Fibroblast of lung (primary cell): ENCODE measurements at regions not wholly inside any gene's neighbourhood (a gene's known extent, or its start where the extent isn't known, plus 50 kb on each side); places are given as distances from the start of the nearest gene placed in this dataset.
A peak's percentile ranks its signal among the peaks of the same experiment; 100 is the strongest.
"Not testable (repeated sequence)": the region's sequence is repeated elsewhere in the genome, so short reads cannot be mapped to it uniquely, and the experiment has no call there.

Experiments used
- DNase-seq, 2 donors: peaks; one replicate each; pipeline versions ENCODE4 v3.0.0 to v3.0.0-alpha.2; 2010; ENCODE audit warnings: low read depth in 2 of 2
- H2AFZ ChIP-seq: 2 replicates; pipeline ENCODE4 v1.5.1; 2012; ENCODE audit warnings: low read length, control low read depth, inconsistent platforms
- H3K27ac ChIP-seq: 2 replicates; pipeline ENCODE4 v1.5.1; 2011; ENCODE audit warnings: low read length, control low read depth; ENCODE audit not compliant: insufficient read depth
- H3K27me3 ChIP-seq: 2 replicates; pipeline ENCODE4 v1.5.1; 2011; ENCODE audit warnings: mild to moderate bottlenecking, low read length; ENCODE audit not compliant: control insufficient read depth, insufficient read depth
- H3K36me3 ChIP-seq: 2 replicates; pipeline ENCODE4 v1.5.1; 2011; ENCODE audit warnings: low read length; ENCODE audit not compliant: control insufficient read depth, insufficient read depth
- H3K4me1 ChIP-seq: 2 replicates; pipeline ENCODE4 v1.5.1; 2011; ENCODE audit warnings: low read length; ENCODE audit not compliant: control insufficient read depth, insufficient read depth; ENCODE audit errors: extremely low read depth
- H3K4me2 ChIP-seq: 2 replicates; pipeline ENCODE4 v1.5.1; 2011; ENCODE audit warnings: low read length, control low read depth; ENCODE audit not compliant: insufficient read depth; ENCODE audit errors: extremely low read depth
- H3K4me3 ChIP-seq, 4 experiments: fragments of 200-600 bp in 1 of 4; sonication (generic) in 1 of 4; replicated peaks in 1 of 4; 2 replicates each; pipeline ENCODE4 v1.5.1; 2011 to 2016; ENCODE audit warnings: low read length in 4 of 4, low read depth in 3 of 4, mild to moderate bottlenecking in 3 of 4, control low read depth in 2 of 4, inconsistent platforms in 1 of 4, mixed read lengths in 1 of 4; ENCODE audit not compliant: insufficient read depth in 1 of 4; ENCODE audit errors: control extremely low read depth in 1 of 4
- H3K79me2 ChIP-seq: 2 replicates; pipeline ENCODE4 v1.5.1; 2012; ENCODE audit warnings: mild to moderate bottlenecking, low read length, inconsistent platforms; ENCODE audit not compliant: control insufficient read depth, insufficient read depth
- H3K9ac ChIP-seq: 2 replicates; pipeline ENCODE4 v1.5.1; 2011; ENCODE audit warnings: mild to moderate bottlenecking, low read length, control low read depth; ENCODE audit not compliant: insufficient read depth
- H3K9me3 ChIP-seq: 2 replicates; pipeline ENCODE4 v1.5.1; 2012; ENCODE audit warnings: low read depth, low read length; ENCODE audit not compliant: control insufficient read depth, insufficient read depth
- H4K20me1 ChIP-seq: 2 replicates; pipeline ENCODE4 v1.5.1; 2011; ENCODE audit warnings: low read length; ENCODE audit not compliant: control insufficient read depth, insufficient read depth; ENCODE audit errors: extremely low read depth
- CTCF ChIP-seq, 2 donors: IDR thresholded peaks in 1 of 2; conservative IDR thresholded peaks in 1 of 2; 1 replicate in 1 of 2; 2 replicates in 1 of 2; pipeline ENCODE4 v1.5.1; 2011 to 2012; ENCODE audit warnings: low read length in 2 of 2, control low read depth in 1 of 2, inconsistent platforms in 1 of 2, low read depth in 1 of 2, mild to moderate bottlenecking in 1 of 2
- EZH2 ChIP-seq: IDR thresholded peaks from 2 replicates; pipeline ENCODE4 v1.5.1; 2012; ENCODE audit warnings: low read length, control low read depth, mild to moderate bottlenecking; ENCODE audit errors: missing control alignments

GRCh38 chr21:14050121-14050520 lies 160.6 kb downstream of the LIPI start:
- H3K9me3 ChIP-seq, result no peaks in the 10 kb centered on the region

GRCh38 chr21:14046401-14046800 lies 164.4 kb downstream of the LIPI start:
- H3K4me1 ChIP-seq, result no peaks in the 10 kb centered on the region
- H3K9me3 ChIP-seq, result no peaks in the 10 kb centered on the region
- H4K20me1 ChIP-seq, result no peaks in the 10 kb centered on the region
- no peak overlapping the region for H3K27ac ChIP-seq
- DNase-seq, result peak in 1 of 2 donors; percentile 18
- H3K4me2 ChIP-seq, result no peak overlapping the region
- no peak overlapping the region for H3K4me3 ChIP-seq
- no peaks in the 10 kb centered on the region for H3K27me3 ChIP-seq
- H3K9ac ChIP-seq, result no peak overlapping the region
- no peaks in the 10 kb centered on the region for H3K79me2 ChIP-seq
- no peak overlapping the region for H2AFZ ChIP-seq
- no peaks in the 10 kb centered on the region for H3K36me3 ChIP-seq
- no peak for TF ChIP-seq EZH2
- TF ChIP-seq CTCF (conservative IDR thresholded peaks at IDR 0.05 in 1 of 2, IDR thresholded peaks at IDR 0.05 in 1 of 2; ENCODE audit: low read depth in 1 of 2, low read length in 2 of 2), result no peak

More at GRCh38 chr21:14050121-14050520, 160.6 kb downstream of the LIPI start:
- Histone ChIP-seq H3K4me1 (no peaks in the 10 kb centered on the region), H3K27me3 (no peaks in the 10 kb centered on the region), H4K20me1 (no peaks in the 10 kb centered on the region), H3K4me2 (no peak overlapping the region), H3K36me3 (no peaks in the 10 kb centered on the region), H3K27ac (no peak overlapping the region), H3K79me2 (no peaks in the 10 kb centered on the region), H2AFZ (no peak overlapping the region), H3K9ac (no peak overlapping the region), H3K4me3 (no peak overlapping the region)
- TF ChIP-seq CTCF (conservative IDR thresholded peaks at IDR 0.05 in 1 of 2, IDR thresholded peaks at IDR 0.05 in 1 of 2; ENCODE audit: low read depth in 1 of 2, low read length in 2 of 2), result no peak
- no peak for TF ChIP-seq EZH2
- peak in 1 of 2 donors; percentile 19 for DNase-seq

GRCh38 chr21:14040386-14040785 lies 170.4 kb downstream of the LIPI start:
- H3K79me2 ChIP-seq, result peaks cover 2% of the 10 kb centered on the region
- H3K4me3 ChIP-seq, result no peak overlapping the region
- no peaks in the 10 kb centered on the region for H3K27me3 ChIP-seq
- TF ChIP-seq CTCF (conservative IDR thresholded peaks at IDR 0.05 in 1 of 2, IDR thresholded peaks at IDR 0.05 in 1 of 2; ENCODE audit: low read depth in 1 of 2, low read length in 2 of 2), result no peak
- TF ChIP-seq EZH2, result no peak
- DNase-seq, result no peak
- H3K9ac ChIP-seq, result no peak overlapping the region
- H3K36me3 ChIP-seq, result no peaks in the 10 kb centered on the region
- no peaks in the 10 kb centered on the region for H3K4me1 ChIP-seq
- no peaks in the 10 kb centered on the region for H4K20me1 ChIP-seq
- H3K9me3 ChIP-seq, result no peaks in the 10 kb centered on the region
- H3K27ac ChIP-seq, result no peak overlapping the region
- H2AFZ ChIP-seq, result no peak overlapping the region
- no peak overlapping the region for H3K4me2 ChIP-seq

- H3K27ac ChIP-seq, H3K4me2 ChIP-seq, H2AFZ ChIP-seq, H3K36me3 ChIP-seq, H3K9me3 ChIP-seq, H3K9ac ChIP-seq, H3K79me2 ChIP-seq, H3K27me3 ChIP-seq, H3K4me1 ChIP-seq, H4K20me1 ChIP-seq: not testable (repeated sequence)
- H3K4me3 ChIP-seq, result peak overlapping the region in 1 of 4 experiments; percentile 22
- DNase-seq, result peak in 1 of 2 donors; percentile 10
Measured at GRCh38 chr21:14028619-14029018, 182.1 kb downstream of the LIPI start.

- H3K9me3 ChIP-seq, H3K27me3 ChIP-seq, H3K4me1 ChIP-seq, H3K36me3 ChIP-seq, H3K79me2 ChIP-seq, H4K20me1 ChIP-seq: not testable (repeated sequence)
- Histone ChIP-seq H3K4me2 (peak overlapping the region; percentile 25), H3K4me3 (peak overlapping the region; percentile 55 to 70 (median 63)), H2AFZ (peak overlapping the region; percentile 87), H3K27ac (peak overlapping the region; percentile 47), H3K9ac (peak overlapping the region; percentile 42)
- DNase-seq, result peak; percentile 89 to 93
Measured at GRCh38 chr21:14027235-14027869, 183.4 kb downstream of the LIPI start.
